H1 (cell line): ENCODE measurements at regions not wholly inside any gene's neighbourhood (a gene's known extent, or its start where the extent isn't known, plus 50 kb on each side); places are given as distances from the start of the nearest gene placed in this dataset.

Experiments used
- CTCF ChIA-PET: fragments of 300-600 bp; sonication (Branson Sonifier 250); formaldehyde crosslinking; loops from one replicate; lab custom pipeline; 2021; ENCODE audit not compliant: partially characterized antibody; lab: Charles Lee
- POLR2A ChIA-PET: fragments of 300-600 bp; sonication (Branson Sonifier 250); formaldehyde crosslinking; loops from one replicate; lab custom pipeline; 2021; ENCODE audit warnings: inconsistent platforms; ENCODE audit not compliant: partially characterized antibody; lab: Charles Lee
- DNase-seq, 2 experiments: peaks; one replicate each; pipeline versions ENCODE4 v3.0.0 to v3.0.0-alpha.2; 2010 to 2022; ENCODE audit warnings: low spot score in 2 of 2, low read depth in 1 of 2, mixed read lengths in 1 of 2
- FAIRE-seq: peaks from 2 replicates; lab custom pipeline; 2011; peaks lifted over from hg19 to GRCh38; lab: Jason Lieb, UNC
- H2AFZ ChIP-seq: 2 replicates; pipeline ENCODE4 v1.8.1; 2012; ENCODE audit warnings: low read length, inconsistent platforms
- H2AK5ac ChIP-seq: 2 replicates; pipeline ENCODE4 v1.6.1; 2013; ENCODE audit warnings: low read depth, low read length
- H2BK120ac ChIP-seq: replicated peaks from 2 replicates; pipeline ENCODE3; 2013; ENCODE audit warnings: low read depth, low read length, inconsistent platforms
- H2BK12ac ChIP-seq: 2 replicates; pipeline ENCODE4 v1.6.1; 2013; ENCODE audit warnings: low read depth, low read length
- H2BK15ac ChIP-seq: 2 replicates; pipeline ENCODE4 v1.6.1; 2013; ENCODE audit warnings: low read length
- H2BK20ac ChIP-seq: 2 replicates; pipeline ENCODE4 v1.6.1; 2013; ENCODE audit warnings: low read length
- H2BK5ac ChIP-seq: 2 replicates; pipeline ENCODE4 v1.6.1; 2013; ENCODE audit warnings: low read depth, low read length
- H3K14ac ChIP-seq: 2 replicates; pipeline ENCODE4 v1.6.1; 2013; ENCODE audit warnings: inconsistent platforms; ENCODE audit not compliant: insufficient read length
- H3K18ac ChIP-seq: 2 replicates; pipeline ENCODE4 v1.6.1; 2013; ENCODE audit warnings: low read length; ENCODE audit errors: extremely low read depth
- H3K23ac ChIP-seq: 2 replicates; pipeline ENCODE4 v1.6.1; 2013; ENCODE audit warnings: inconsistent platforms; ENCODE audit not compliant: insufficient read length
- H3K23me2 ChIP-seq: 2 replicates; pipeline ENCODE4 v1.6.1; 2013; ENCODE audit warnings: low read depth, low read length
- H3K27ac ChIP-seq: 2 replicates; pipeline ENCODE4 v1.6.1; 2011; ENCODE audit warnings: low read depth, low read length, inconsistent platforms
- H3K27me3 ChIP-seq, 4 experiments: replicated peaks in 1 of 4; 1 replicate in 1 of 4; 2 replicates in 3 of 4; pipeline versions ENCODE4 v1.6.1 to v1.8.1; 2011 to 2013; ENCODE audit warnings: low read length in 3 of 4, mild to moderate bottlenecking in 3 of 4, inconsistent platforms in 2 of 4, mixed read lengths in 2 of 4, moderate library complexity in 1 of 4; ENCODE audit not compliant: control insufficient read depth in 3 of 4, insufficient read depth in 3 of 4; ENCODE audit errors: extremely low read depth in 1 of 4
- H3K36me3 ChIP-seq, 4 experiments: 2 replicates each; pipeline versions ENCODE4 v1.6.1 to v1.8.1; 2011 to 2013; ENCODE audit warnings: mild to moderate bottlenecking in 4 of 4, low read length in 3 of 4, moderate library complexity in 2 of 4, control low read depth in 1 of 4, inconsistent platforms in 1 of 4; ENCODE audit not compliant: insufficient read depth in 4 of 4, control insufficient read depth in 2 of 4
- H3K4ac ChIP-seq: replicated peaks from 2 replicates; pipeline ENCODE3; 2013; ENCODE audit warnings: low read length, low read depth, mixed read lengths, inconsistent platforms; ENCODE audit not compliant: insufficient read length
- H3K4me1 ChIP-seq, 4 experiments: replicated peaks in 1 of 4; 1 replicate in 1 of 4; 2 replicates in 3 of 4; pipeline versions ENCODE4 v1.6.1 to v1.8.1; 2011 to 2013; ENCODE audit warnings: low read length in 3 of 4, inconsistent platforms in 2 of 4, mixed read lengths in 1 of 4; ENCODE audit not compliant: insufficient read depth in 4 of 4, control insufficient read depth in 3 of 4
- H3K4me2 ChIP-seq, 2 experiments: 2 replicates each; pipeline versions ENCODE4 v1.6.1 to v1.8.1; 2011 to 2013; ENCODE audit warnings: low read depth in 2 of 2, low read length in 2 of 2, control low read depth in 1 of 2, inconsistent platforms in 1 of 2, mild to moderate bottlenecking in 1 of 2; ENCODE audit not compliant: insufficient read depth in 1 of 2
- H3K4me3 ChIP-seq, 4 experiments: fragments of 200-600, 300-600 bp in 1 of 4; sonication (generic), shearing (Covaris generic), sonication (Bioruptor Twin) in 1 of 4; 2 replicates each; pipeline versions ENCODE4 v1.5.1 to v1.8.1; 2011 to 2016; ENCODE audit warnings: low read length in 4 of 4, low read depth in 3 of 4, control low read depth in 2 of 4, inconsistent platforms in 2 of 4, mild to moderate bottlenecking in 2 of 4, mixed read lengths in 1 of 4, moderate library complexity in 1 of 4; ENCODE audit not compliant: insufficient read depth in 2 of 4; ENCODE audit errors: extremely low read depth in 1 of 4
- H3K56ac ChIP-seq: replicated peaks from 2 replicates; pipeline ENCODE3; 2013; ENCODE audit warnings: low read depth, mild to moderate bottlenecking, mixed read lengths, low read length, inconsistent platforms; ENCODE audit not compliant: insufficient read length
- H3K79me1 ChIP-seq: 2 replicates; pipeline ENCODE4 v1.6.1; 2013; ENCODE audit warnings: low read depth, low read length, control low read depth
- H3K79me2 ChIP-seq, 2 experiments: 2 replicates each; pipeline versions ENCODE4 v1.6.1 to v1.8.1; 2012 to 2013; ENCODE audit warnings: low read length in 2 of 2, mild to moderate bottlenecking in 2 of 2, inconsistent platforms in 1 of 2; ENCODE audit not compliant: insufficient read depth in 2 of 2, control insufficient read depth in 1 of 2
- H3K9ac ChIP-seq, 4 experiments: replicated peaks in 1 of 4; 1 replicate in 1 of 4; 2 replicates in 3 of 4; pipeline versions ENCODE4 v1.6.1 to v1.8.1; 2011 to 2013; ENCODE audit warnings: low read depth in 3 of 4, low read length in 3 of 4, control low read depth in 2 of 4, mild to moderate bottlenecking in 2 of 4, moderate library complexity in 2 of 4, inconsistent platforms in 1 of 4; ENCODE audit errors: extremely low read depth in 1 of 4
- H3K9me3 ChIP-seq, 2 experiments: 2 replicates each; pipeline versions ENCODE4 v1.6.1 to v1.8.1; 2012 to 2013; ENCODE audit warnings: mild to moderate bottlenecking in 2 of 2, moderate library complexity in 2 of 2, control low read depth in 1 of 2, inconsistent platforms in 1 of 2, low read depth in 1 of 2, low read length in 1 of 2, mixed read lengths in 1 of 2; ENCODE audit not compliant: insufficient read depth in 2 of 2
- H4K20me1 ChIP-seq, 2 experiments: replicated peaks in 1 of 2; 2 replicates each; pipeline versions ENCODE3 to v1.8.1; 2011 to 2013; ENCODE audit warnings: inconsistent platforms in 2 of 2, low read length in 2 of 2, mild to moderate bottlenecking in 1 of 2; ENCODE audit not compliant: insufficient read depth in 2 of 2, control insufficient read depth in 1 of 2
- H4K5ac ChIP-seq: 2 replicates; pipeline ENCODE4 v1.6.1; 2013; ENCODE audit warnings: low read length, low read depth, mixed read lengths, inconsistent platforms; ENCODE audit not compliant: insufficient read length
- H4K8ac ChIP-seq: 2 replicates; pipeline ENCODE4 v1.8.0; 2013; ENCODE audit warnings: mild to moderate bottlenecking, moderate library complexity, low read length, inconsistent platforms; ENCODE audit not compliant: insufficient read depth; ENCODE audit errors: extremely low read depth
- H4K91ac ChIP-seq: replicated peaks from 2 replicates; pipeline ENCODE3; 2013; ENCODE audit warnings: low read length, mixed read lengths, inconsistent platforms; ENCODE audit not compliant: insufficient read length
- ATF2 ChIP-seq: IDR thresholded peaks from 2 replicates; pipeline ENCODE4 v1.6.1; 2012; ENCODE audit warnings: low read length, inconsistent platforms
- CHD2 ChIP-seq: IDR thresholded peaks from 2 replicates; pipeline ENCODE4 v1.6.1; 2012; ENCODE audit warnings: low read length, improper control_type of control experiment
- EGR1 ChIP-seq: IDR thresholded peaks from 2 replicates; pipeline ENCODE4 v1.6.1; 2011; ENCODE audit warnings: low read depth, low read length, borderline replicate concordance
- EZH2 ChIP-seq: fragments of 200-600 bp; sonication (generic); IDR thresholded peaks from 2 replicates; pipeline ENCODE4 v1.7.1; 2012; ENCODE audit warnings: low read depth, mild to moderate bottlenecking, moderate library complexity, low read length, inconsistent platforms; ENCODE audit not compliant: severe bottlenecking
- JUN ChIP-seq: IDR thresholded peaks from 2 replicates; pipeline ENCODE4 v1.6.1; 2011; ENCODE audit warnings: low read depth, mild to moderate bottlenecking, improper control_type of control experiment, low read length
- PHF8 ChIP-seq: fragments of 200-600 bp; sonication (generic); conservative IDR thresholded peaks from 2 replicates; pipeline ENCODE4 v1.7.1; 2012; ENCODE audit warnings: low read depth, mild to moderate bottlenecking, inconsistent platforms, low read length, moderate library complexity
- RBBP5 ChIP-seq: IDR thresholded peaks from 2 replicates; pipeline ENCODE4 v1.7.1; 2012; ENCODE audit warnings: low read depth, mild to moderate bottlenecking, inconsistent platforms, low read length, moderate library complexity, borderline replicate concordance
- SRF ChIP-seq: IDR thresholded peaks from 2 replicates; pipeline ENCODE4 v1.6.1; 2011; ENCODE audit warnings: mild to moderate bottlenecking, low read depth, low read length, moderate library complexity
- ZNF274 ChIP-seq: IDR thresholded peaks from 2 replicates; pipeline ENCODE4 v1.7.0; 2012; ENCODE audit warnings: low read length, borderline replicate concordance; ENCODE audit errors: extremely low read depth
- WGBS, 2 experiments: shearing (Covaris generic) in 1 of 2; methylation state at CpG; one replicate each; pipeline versions ENCODE4 v1.1.6 to v1.1.7; 2013 to 2015; ENCODE audit warnings: low lambda C conversion rate in 2 of 2, mixed read lengths in 2 of 2, inconsistent platforms in 1 of 2, low coverage in 1 of 2, missing lambda C conversion rate in 1 of 2; ENCODE audit not compliant: insufficient replicate concordance in 2 of 2, insufficient coverage in 1 of 2, insufficient read length in 1 of 2; ENCODE audit errors: extremely low coverage in 1 of 2, missing lambda C conversion rate in 1 of 2; 5-methylcytosine and 5-hydroxymethylcytosine counted together
- TF ChIP-seq, protein P1 (sequence below): IDR thresholded peaks from 2 replicates; pipeline ENCODE4 v1.6.1; 2011; ENCODE audit warnings: low read length, improper control_type of control experiment

DNA sequence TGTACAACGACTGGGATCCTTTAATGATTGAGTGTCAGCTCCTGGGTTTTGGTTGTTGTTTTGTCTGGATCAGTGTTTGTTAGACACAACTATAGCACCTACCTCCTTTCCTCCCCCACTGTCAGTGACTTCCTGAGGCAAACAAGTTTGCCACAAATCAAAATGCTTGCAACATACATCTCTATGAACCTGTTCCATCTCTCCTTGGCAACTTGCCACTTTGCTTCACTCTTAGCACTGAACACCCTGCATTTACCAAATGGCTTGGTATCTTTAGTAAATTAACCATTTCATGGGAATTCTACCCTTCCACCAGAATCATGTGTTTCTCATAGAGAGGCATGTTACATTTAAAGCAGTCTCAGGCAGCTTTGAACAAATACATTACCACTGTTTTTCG lies 301.1 kb upstream of the TANK start:
- CTCF ChIA-PET = interaction anchor here (0.9 kb wide), 1 partner anchor 60 kb away, joined by 3 read pairs; no protein-coding TSS in a partner anchor
- Histone ChIP-seq H3K4me3 (no peak overlapping the region), H2AFZ (peak overlapping the region; percentile 76; the same call in 1 of the 2 replicates), H4K20me1 (no peaks in the 10 kb centered on the region), H3K27ac (no peak overlapping the region), H2BK5ac (no peak overlapping the region), H3K4me2 (no peak overlapping the region), H3K9me3 (no peaks in the 10 kb centered on the region; a peak in 1 of 4 replicates), H3K23ac (no peak overlapping the region), H3K79me2 (no peaks in the 10 kb centered on the region), H3K23me2 (no peaks in the 10 kb centered on the region), H3K79me1 (no peaks in the 10 kb centered on the region), H3K36me3 (no peaks in the 10 kb centered on the region), H2AK5ac (no peak overlapping the region), H2BK20ac (no peak overlapping the region)
- WGBS, 2 experiments = 93% methylated on average over 2 of the region's 2 CpGs; no CpG with 5 or more reads in 1 of the 2 experiments
- POLR2A ChIA-PET = no interaction called here
- TF ChIP-seq CHD2 (no peak), SRF (no peak), EZH2 (no peak), EGR1 (no peak), RBBP5 (no peak), ZNF274 (no peak), JUN (no peak), ATF2 (no peak), PHF8 (no peak)
- TF ChIP-seq, protein P1, sequence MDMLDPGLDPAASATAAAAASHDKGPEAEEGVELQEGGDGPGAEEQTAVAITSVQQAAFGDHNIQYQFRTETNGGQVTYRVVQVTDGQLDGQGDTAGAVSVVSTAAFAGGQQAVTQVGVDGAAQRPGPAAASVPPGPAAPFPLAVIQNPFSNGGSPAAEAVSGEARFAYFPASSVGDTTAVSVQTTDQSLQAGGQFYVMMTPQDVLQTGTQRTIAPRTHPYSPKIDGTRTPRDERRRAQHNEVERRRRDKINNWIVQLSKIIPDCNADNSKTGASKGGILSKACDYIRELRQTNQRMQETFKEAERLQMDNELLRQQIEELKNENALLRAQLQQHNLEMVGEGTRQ = no peak
- TF ChIP-seq, all 59 proteins: peak for 0
- Histone ChIP-seq H3K27me3 (no peaks in the 10 kb centered on the region), H3K4me1 (no peaks in the 10 kb centered on the region), H3K18ac (no peak overlapping the region), H2BK120ac (no peak overlapping the region), H3K4ac (no peak overlapping the region), H2BK15ac (no peak overlapping the region), H3K14ac (no peak overlapping the region), H3K9ac (no peak overlapping the region), H4K8ac (no peak overlapping the region), H3K56ac (no peak overlapping the region), H2BK12ac (no peak overlapping the region), H4K5ac (no peak overlapping the region), H4K91ac (no peak overlapping the region)
- DNase-seq (no peak), FAIRE-seq (no peak)
